Right forelimb (tissue), 1 donor: ENCODE measurements at regions not wholly inside any gene's neighbourhood (a gene's known extent, or its start where the extent isn't known, plus 50 kb on each side); places are given as distances from the start of the nearest gene placed in this dataset.

ENCODE experiments used
- DNase-seq: peaks from one replicate; pipeline ENCODE4 v3.0.0-alpha.2; 2018

DNA sequence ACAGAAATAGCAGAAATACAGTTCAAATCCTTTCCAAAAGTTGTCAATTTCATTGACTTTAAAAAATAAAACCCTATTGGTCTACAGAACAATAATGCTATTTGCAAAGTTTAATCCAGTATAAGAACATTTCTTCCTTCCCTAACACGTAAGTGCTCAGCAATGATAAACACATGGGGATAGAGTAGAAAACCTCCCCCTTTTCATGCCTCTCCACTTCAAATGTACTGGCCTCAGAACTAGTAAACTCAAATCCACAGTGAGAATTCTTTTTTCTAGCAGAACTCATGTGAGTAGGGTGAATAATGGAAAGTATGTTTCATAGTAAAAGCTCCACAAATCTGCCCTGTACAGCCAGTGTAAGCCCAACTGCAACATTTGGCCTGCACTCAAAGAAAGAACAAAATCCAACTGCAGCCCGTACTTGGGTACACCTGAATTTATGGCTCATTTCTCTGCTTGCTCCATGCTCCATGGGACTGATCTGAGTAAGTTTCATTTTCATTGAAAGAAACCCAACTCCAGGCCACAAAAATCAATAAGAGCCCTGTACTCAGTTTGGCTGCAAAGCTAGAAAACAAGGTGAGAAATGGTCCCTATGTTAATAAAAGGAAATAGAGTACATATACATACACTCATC lies 115.0 kb upstream of the RMDN2 start:
- no peak for DNase-seq

DNA sequence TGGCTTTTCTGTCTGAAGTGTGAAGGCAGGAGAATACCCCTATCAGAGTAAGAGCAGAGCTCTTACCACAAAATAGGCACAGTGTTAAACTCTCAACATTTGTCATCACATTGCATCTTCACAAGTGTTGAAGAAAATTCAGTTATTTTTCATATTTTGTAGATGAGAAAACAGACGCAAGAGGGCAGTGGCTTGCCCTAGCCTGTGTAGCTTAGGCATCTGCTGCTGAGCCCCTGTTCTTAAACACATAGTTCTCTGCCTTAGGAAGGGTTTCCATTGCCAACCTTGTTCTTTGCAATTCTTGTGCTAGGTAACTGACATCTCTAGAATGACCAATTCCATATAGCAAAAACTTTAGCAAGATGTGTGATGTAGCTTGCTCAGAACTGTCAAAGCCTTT lies 112.7 kb upstream of the RMDN2 start:
- no peak for DNase-seq

DNA sequence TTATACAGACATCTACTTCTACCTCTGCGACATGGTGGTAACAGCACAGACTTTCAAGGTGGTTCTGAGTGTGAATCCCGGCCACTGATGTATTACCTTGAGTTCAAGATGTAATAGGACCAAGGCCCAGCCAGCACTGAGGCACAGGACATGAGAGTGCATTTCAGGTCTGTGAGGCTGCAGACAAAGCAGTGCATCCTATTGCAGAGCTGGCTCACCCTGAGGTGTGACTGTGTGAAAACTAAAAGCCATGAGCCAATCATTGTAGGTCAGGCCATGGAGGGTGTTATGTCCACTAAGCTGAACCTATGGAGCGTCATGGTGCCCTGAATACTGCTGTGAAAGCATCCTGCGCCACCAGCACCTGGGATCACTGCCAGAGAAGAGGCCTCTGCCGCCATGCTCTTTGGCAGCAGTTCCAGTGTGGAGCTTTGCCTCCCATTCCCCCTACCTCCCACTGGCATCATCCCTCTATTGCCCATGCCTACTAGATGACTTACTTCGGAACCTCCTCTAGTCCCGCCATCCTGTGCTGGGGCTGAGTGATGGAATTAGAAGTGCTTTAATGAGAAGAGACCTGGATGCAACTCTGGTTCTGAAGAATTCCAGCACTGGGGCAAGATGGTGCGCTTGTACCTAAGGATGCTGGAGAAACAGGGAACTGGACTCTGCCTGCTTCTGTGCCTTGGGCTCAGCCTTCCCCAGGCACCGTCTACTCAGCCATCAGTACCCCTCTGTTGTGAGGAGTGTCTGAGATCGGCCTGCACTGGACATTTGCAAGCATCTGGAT lies 112.0 kb upstream of the RMDN2 start:
- no peak for DNase-seq

DNA sequence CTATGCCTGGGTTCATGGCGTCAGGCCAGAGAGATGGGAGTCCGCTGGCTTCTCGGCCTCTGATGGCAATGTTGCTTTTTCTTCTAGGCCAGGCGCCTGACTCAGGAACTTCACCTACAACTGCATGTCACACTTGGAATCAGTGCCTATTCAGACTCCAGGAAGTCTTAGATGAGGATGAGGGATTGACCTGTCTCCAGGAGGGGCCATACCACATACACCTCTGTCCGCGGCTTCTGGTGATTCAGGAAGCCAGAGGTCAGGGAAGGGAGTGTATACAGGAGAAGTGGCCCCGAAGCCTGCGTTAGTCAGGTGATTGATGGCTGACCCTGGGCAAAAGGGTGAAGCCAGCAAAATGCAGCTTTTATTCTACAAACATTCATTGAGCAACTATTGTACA lies 109.1 kb upstream of the RMDN2 start:
- no peak for DNase-seq

DNA sequence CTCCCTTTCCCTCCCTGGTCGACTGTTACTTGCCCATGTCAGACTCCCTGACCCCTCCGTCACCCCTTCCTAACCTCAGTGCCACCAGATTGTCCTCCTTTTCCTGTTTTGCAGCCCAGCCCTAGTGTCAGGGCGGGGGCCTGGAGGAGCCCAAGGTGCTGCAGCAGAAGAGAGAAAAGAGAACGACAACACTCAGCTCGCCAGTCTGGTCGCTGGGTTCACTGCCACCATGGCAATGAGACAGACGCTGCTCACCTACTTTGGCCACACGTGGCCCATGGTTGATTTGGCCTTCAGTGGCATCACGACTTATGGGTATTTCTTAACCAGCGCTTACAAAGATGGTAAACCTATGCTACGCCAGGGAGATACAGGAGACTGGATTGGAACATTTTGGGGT lies 108.4 kb upstream of the RMDN2 start:
- no peak for DNase-seq

DNA sequence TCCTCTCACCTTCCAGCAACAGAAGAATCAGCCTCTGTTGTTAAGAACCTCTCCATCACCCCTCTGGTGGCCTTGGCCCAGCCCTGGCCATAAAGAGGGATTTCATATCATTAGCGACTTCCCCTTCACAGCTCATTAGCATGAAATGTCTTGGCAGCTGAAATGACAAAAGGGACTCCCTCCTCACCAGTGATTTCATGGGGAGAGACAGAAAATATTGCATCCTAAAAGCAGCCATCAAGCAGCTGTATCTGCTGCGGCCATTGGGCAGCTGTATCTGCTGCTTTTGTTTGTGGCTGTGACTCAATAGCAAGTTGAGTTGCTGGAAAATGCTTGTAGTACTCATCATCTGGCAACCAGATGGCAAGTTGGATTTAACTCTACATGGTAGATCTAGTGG lies 105.9 kb upstream of the RMDN2 start:
- no peak for DNase-seq

DNA sequence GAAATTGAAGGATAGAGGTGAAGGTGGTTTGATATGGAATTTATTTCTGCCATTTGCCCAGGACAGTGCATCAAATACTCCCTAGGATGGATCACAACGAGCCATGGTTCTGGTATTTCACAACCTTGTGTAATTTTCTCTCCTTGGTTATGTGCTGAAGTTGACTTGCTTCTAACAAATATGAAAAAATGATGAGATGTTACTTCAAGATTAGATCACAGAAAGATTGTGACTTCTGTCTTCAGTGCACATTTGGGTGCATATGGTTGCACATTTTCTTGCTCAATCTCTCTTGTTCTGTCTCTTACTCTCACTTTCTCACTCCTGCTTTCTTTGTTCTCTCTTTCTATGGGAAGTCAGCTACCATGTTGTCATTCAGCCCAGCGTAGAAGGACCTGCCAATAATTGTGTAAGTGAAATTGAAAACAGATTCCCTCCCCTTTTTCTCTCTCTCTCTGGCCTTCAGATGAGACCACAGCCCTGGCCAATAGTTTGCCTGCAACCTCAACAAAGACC lies 104.6 kb upstream of the RMDN2 start:
- DNase-seq, result no peak

DNA sequence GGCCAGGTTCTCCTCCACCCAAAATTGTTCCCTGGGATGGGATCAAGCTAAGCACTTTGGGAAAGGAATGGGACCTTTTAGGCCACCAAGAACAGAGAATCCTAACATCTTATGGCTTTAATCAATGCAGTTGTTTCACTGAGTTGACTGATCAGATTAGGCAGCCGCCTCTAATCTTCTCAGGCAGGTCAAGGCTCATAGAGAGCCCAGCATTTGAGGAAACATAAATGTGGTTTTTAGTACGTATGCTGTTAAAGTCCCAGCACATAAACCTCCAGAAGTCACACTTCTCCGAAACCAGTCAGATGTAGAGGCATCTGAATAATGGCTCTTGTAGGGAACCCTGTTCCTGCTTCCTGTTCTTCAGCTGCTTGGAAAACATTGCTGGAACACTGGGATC lies 99.5 kb upstream of the RMDN2 start:
- DNase-seq, result no peak

DNA sequence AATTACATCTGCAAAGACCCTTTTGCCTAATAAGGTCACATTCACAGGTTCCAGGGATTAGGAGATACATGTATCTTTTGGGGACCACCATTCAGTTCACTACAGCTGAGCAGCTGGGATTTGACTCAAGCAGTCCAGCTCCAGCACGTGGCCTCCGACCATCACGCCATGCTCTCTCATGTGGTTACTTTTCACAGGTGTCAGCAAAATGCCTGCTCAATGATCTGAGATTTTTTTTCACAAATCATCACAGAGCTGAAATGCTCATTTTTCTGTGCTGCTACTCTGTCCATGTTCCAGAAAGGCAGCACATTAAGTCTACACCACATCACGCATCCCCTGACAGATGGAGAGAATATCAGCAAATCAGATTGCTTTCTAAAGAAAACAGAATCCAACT lies 98.5 kb upstream of the RMDN2 start:
- no peak for DNase-seq

DNA sequence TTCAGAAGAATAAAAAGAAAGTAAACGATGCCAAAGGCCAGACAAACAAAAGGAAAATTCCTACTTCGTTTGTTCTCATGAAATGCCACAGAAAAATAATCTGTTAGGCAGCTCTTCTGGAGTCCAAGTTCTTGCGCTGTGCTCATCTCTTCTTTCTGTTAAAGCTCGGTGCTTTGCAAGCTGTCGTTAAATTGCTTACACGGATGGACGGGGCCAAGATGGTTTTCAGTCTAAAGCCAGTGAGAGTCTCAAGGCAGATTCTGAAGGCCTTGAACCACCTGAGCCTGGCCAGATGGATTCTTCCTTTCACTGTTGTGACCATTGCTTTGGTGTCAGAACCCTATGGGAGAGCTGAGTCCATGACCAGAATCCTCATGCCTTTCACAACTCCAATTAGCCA lies 97.6 kb upstream of the RMDN2 start:
- no peak for DNase-seq

DNA sequence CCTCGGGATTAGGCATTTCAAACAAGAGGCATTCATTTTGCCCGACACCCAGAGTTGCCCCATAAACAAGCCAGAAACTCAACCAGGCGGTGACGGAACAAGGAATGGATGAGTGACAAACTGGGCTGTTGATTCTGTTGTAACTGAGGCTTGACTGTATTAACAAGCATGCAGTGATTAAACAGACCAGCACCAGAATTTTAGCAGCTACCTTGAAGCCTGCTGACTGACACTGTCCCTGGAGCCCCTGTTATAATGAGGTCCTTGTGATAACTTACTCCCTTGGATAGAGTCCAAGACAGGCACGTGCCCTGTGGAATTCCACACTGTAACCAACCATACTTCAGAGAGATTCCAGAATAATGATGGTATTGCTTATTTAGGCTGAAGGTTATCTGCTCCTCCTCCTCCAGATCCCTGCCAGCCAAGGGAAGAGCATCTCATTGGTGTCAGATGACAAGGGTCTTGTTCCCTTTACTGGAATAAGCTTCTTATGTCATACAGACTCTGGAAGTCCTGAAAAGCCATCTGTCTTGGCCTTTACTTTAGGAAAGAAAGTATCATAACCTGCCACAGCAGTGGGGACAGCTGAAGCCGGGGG lies 97.1 kb upstream of the RMDN2 start:
- DNase-seq, result no peak

DNA sequence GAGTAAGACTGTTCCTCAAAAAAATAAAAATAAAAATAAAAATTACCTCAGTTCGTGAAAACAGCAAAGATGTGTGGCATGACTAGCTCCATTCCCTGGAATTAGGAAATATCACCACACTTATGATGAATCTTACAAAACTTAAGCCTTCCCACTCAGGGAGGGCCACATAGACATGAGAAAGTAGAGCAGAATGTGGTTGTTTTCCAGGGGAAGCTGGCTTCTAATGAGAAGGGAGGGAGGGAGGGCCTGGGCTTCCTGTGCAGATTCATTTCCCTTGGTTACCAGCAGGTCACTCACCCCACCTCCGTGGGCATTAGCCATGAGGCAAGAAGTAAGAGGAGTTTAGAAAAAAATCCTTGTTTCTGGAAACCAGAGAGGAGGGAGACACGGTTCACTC lies 95.9 kb upstream of the RMDN2 start:
- DNase-seq, result no peak

DNA sequence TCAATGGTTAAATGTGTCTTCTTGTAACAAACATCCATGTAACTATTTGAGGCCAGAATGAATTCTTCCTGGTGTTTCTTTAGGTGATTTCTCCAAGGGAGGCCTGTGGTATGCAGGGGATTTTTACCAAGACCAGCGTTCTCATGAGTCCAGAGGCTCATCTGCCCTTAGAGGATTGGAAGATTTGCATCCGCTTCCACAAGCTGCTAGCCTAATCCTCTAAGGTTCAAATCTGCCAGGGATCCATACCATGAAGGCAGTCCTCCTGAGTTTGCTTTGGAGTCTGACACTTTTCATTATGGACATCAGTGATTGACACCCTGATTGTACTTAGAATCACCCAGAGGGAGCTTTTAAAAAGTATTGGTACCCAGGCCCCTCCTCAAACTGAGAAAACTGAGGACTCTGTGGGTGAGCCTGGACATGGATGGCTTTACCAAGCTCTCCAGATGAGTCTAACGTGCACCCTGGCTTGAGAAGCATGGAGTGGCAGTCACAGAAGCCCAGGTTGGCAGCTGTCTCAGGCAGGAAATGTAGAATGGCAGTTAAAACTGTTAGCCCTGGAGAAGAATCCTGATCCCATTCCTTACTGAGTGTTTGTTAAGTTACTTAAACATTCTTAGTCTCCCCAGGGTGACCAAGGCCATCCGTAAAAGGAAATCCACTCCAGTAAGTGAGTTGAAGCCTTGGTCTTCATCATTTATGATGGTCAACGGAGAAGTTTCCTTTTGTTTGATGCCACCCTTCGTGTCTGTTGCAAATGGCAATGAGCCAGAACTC lies 95.3 kb upstream of the RMDN2 start:
- DNase-seq, result no peak

DNA sequence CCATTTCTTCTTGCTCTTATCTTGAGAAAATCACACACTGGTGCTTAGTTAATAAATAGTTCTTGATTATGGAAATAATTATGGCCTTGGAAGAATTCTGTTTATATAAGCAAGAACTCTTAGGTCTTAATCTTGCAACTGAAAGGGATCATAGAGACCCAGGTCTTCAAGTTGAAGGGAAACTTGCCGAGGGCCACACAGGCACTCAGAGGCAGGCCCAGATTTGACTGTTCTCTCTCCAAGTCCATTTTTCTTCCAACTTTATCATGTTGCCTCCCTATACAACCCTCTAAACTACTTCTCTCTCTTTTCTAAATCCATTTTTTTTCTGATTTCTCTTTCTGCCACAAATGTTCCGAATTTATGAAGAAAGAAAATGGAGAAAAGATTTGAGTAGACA lies 94.5 kb upstream of the RMDN2 start:
- no peak for DNase-seq

DNA sequence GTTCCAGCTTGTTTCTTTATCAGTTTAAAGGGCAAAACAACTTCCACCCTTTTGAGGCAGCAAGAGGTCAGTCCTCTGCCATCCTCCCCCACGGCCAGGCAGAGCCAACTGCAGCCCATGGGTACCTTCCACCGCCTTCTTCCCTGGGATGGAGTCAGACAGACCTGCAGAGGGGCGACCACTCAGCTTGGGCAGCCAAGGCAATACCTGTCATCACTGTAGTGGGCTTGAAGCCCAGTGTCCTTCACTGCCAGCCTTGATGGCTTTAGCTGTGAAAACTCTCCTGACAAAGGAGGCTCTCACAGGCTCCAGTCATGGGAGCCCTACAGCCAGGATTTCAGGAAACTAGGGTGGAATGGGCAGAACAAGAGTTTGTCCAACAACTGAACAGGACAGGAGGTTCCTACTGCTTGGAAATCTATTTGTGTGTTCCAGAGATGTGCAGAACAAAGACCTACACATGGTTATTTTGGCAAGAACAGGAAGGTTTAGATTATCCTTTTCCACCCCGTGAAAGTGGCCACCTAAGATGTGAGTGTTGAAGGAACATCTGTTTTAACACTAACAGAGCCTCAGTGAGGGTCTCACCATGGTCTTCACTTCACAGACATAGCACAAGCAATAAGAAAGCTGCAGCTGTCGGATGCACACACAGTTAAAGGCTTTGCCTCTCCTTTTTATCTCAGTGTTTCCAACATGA lies 93.9 kb upstream of the RMDN2 start:
- DNase-seq, result no peak

DNA sequence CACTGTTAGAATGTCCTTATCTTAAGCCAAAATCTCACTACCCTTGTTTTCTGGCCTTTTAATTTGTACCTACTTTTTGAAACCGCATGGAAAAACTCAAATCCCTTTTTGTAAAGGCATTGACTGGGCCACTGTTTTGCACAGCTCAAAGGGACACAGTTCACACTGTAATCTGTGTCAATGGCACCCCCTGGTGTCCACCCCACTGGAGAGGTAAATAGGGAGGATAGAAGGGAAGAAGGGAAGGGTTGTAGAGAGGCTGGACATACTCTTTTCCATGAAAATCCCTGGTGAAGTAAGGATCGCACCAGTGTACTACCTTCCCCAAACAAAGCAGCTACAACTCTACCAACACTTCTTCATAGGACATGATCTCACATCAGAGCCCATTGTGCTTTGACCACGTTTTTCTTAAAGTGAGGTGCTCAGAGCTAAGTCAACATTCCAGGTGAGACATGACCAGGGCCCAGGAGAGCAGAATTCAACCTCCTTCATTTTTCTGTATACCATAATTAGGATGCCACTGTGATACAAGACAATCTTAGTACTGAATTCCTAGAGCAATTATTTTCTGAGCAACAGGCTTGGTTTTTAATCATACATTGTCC lies 92.4 kb upstream of the RMDN2 start:
- peak; percentile 86 for DNase-seq

DNA sequence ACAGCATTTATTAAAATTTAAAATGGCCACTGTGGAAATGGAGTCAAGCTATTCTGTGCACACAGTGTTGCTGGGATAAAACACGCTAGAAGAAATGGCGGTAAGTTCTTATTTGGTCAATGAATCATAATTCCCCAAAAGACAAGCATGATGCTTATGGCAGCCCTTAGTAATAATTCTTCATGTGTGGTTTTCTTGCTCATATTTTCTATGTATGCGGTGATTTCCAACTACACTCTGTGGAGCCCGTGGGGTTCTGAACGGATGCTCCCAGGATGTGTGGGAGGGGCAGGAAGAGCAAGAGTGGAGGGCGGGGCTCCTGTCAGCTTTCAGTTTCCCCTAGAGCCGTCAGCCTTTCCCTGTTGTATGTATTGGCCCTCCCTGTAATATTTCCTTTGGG lies 91.7 kb upstream of the RMDN2 start:
- DNase-seq, result no peak

DNA sequence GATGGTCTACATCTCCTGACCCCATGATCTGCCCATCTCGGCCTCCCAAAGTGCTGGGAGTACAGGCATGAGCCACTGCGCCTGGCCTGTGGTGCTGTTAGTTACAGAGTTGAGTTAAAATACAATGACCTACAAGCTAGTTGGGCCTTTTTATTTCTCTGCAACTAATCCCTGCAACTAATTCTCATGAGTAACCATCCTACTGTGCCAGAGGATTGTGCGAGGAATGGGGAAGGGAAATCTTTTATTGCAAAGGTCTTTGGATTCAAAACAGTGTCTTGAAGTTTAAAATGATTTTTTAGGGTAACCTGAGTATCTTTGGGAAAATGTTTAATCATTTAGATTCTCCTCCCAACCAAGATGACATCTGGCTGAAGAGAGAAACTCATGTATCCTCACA lies 88.8 kb upstream of the RMDN2 start:
- DNase-seq, result no peak

DNA sequence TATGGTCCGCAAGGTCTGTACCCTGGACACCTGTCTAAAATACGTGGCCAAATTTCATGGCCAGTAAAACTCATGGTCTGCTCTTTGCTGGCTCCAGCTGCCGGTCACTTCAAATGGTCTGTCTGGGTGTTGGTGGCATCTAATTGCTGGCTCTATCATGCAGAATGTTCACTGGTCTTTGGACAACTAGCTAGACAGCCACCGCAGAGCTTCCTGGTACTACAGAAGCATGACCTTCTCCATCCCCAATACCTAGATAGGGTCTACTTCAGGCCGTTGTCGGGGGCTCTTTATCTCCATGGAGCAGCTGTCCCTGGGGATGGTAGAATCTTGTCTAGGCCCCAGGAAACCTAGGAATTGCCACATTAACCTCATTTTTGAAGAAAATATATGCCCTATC lies 88.4 kb upstream of the RMDN2 start:
- no peak for DNase-seq

DNA sequence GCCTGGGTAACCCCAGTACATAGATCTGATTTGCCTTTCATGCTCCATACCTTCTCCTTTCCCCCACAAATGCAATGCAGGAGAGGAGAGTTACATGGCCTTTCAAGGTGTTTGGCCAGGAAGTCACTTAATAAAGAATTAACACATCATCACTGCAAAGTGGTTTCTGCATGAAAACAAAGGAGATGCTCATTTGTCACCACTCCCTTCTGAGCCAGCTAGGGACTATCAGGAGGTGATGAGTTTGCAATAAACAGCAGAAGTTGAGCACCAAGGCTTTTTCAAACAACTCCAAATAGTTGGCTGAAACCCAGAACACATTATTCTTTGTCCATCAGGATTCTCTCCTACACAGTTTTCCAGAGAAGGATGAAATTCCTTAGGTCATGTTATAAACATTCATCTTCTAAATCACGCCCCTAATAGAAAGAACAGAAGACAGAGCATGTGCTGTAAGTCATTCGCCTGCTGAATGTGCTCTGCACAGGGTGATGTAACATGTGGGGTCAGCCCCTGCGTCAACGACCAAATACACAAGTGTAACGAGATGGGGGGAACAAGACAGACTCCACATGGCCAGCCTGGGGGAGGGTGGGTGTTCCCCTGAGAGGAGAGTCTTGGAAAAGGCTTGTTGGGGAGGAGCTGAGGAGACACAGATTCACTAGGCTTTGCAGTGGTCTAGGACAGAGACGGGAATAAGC lies 87.3 kb upstream of the RMDN2 start:
- DNase-seq, result no peak

DNA sequence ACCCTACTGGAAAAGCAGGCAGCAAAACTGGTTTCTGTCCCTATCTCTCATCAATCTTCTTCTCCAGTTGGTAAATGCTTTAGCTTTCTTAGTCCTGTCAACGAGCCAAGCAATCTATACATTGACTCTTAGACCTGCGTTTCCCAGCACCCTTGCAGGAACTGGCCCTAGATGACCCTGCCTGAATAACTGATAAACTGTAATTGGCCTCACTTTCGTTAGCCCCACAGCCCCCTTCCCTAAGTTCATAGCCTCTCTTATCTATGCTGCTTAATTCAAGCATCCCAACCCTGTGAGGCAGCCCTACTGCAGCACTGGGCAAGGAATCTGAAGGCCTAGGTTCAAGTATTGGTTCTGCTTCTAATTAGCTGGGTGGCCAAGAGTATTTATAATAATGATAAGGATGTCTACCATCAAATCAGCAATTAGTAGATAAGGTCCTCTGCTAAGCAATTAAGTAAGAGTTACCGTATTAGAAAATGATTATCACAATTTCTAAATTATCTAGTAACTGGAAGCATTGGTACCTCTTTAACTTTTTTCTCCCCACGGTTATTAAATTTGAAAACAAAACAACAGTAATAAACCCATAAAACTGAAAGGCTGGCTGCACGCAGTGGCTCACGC lies 86.4 kb upstream of the RMDN2 start:
- DNase-seq, result no peak
